DOHH2 (cell line): ENCODE measurements at regions not wholly inside any gene's neighbourhood (a gene's known extent, or its start where the extent isn't known, plus 50 kb on each side); places are given as distances from the start of the nearest gene placed in this dataset.

Source experiments
- H3F3A ChIP-seq: fragments of 200-600 bp; sonication (generic), shearing (Covaris generic); 2 replicates; pipeline ENCODE4 v1.6.0; 2016; ENCODE audit warnings: antibody characterized with exemption, mild to moderate bottlenecking; ENCODE audit not compliant: control insufficient read depth, insufficient read depth
- H3K27ac ChIP-seq: fragments of 200-600 bp; sonication (generic); 2 replicates; pipeline ENCODE4 v1.5.1; 2014; ENCODE audit warnings: low read depth, mild to moderate bottlenecking, low read length, moderate library complexity
- H3K27me3 ChIP-seq: fragments of 200-600 bp; sonication (generic); 2 replicates; pipeline ENCODE4 v1.6.1; 2014; ENCODE audit warnings: mild to moderate bottlenecking, low read length, mixed read lengths; ENCODE audit not compliant: control insufficient read depth
- H3K36me3 ChIP-seq: fragments of 200-600 bp; sonication (generic); 2 replicates; pipeline ENCODE4 v1.6.1; 2014; ENCODE audit warnings: mild to moderate bottlenecking, low read length, moderate library complexity, mixed read lengths; ENCODE audit not compliant: control insufficient read depth
- H3K4me1 ChIP-seq: fragments of 200-600 bp; sonication (generic); 2 replicates; pipeline ENCODE4 v1.6.1; 2014; ENCODE audit warnings: mild to moderate bottlenecking, low read length, mixed read lengths; ENCODE audit not compliant: control insufficient read depth
- H3K4me2 ChIP-seq: fragments of 200-600 bp; sonication (generic); 2 replicates; pipeline ENCODE4 v1.6.0; 2014; ENCODE audit warnings: mild to moderate bottlenecking, low read length, moderate library complexity
- H3K4me3 ChIP-seq: fragments of 200-600 bp; sonication (generic); 2 replicates; pipeline ENCODE4 v1.5.1; 2014; ENCODE audit warnings: mild to moderate bottlenecking, low read length, mixed read lengths
- H3K79me2 ChIP-seq: fragments of 200-600 bp; sonication (generic); 2 replicates; pipeline ENCODE4 v1.6.1; 2014; ENCODE audit warnings: mild to moderate bottlenecking, low read length, mixed read lengths; ENCODE audit not compliant: control insufficient read depth
- H3K9me2 ChIP-seq: fragments of 200-600 bp; sonication (generic); replicated peaks from 2 replicates; pipeline ENCODE4 v1.6.1; 2014; ENCODE audit warnings: mild to moderate bottlenecking, low read length, mixed read lengths; ENCODE audit not compliant: control insufficient read depth
- H3K9me3 ChIP-seq: fragments of 200-600 bp; sonication (generic); 2 replicates; pipeline ENCODE4 v1.6.1; 2014; ENCODE audit warnings: antibody characterized with exemption, low read length, mixed read lengths; ENCODE audit not compliant: control insufficient read depth, insufficient read depth
- H4K20me1 ChIP-seq: fragments of 200-600 bp; sonication (generic); 2 replicates; pipeline ENCODE4 v1.6.0; 2014; ENCODE audit warnings: low read depth, mild to moderate bottlenecking, antibody characterized with exemption, low read length, moderate library complexity; ENCODE audit not compliant: control insufficient read depth, insufficient read depth
- EZH2phosphoT487 ChIP-seq: fragments of 200-600 bp; sonication (generic); IDR thresholded peaks from 2 replicates; pipeline ENCODE4 v1.6.1; 2017; ENCODE audit warnings: borderline replicate concordance, mild to moderate bottlenecking, antibody characterized with exemption, low read length, moderate library complexity, mixed read lengths
- TF ChIP-seq, protein P1 (sequence below): fragments of 200-600 bp; sonication (generic); IDR thresholded peaks from one replicate; pipeline ENCODE4 v1.5.1; 2014; ENCODE audit warnings: antibody characterized with exemption, mild to moderate bottlenecking, low read depth, low read length; ENCODE audit not compliant: poor library complexity, severe bottlenecking

GRCh38 chr12:42762395-42762925, 172.9 kb upstream of the PRICKLE1 start:
- H3K9me3 ChIP-seq = no peaks in the 10 kb centered on the region
- H3K4me2 ChIP-seq = no peak overlapping the region
- H3K9me2 ChIP-seq = no peaks in the 10 kb centered on the region
- no peaks in the 10 kb centered on the region for H3K4me1 ChIP-seq
- TF ChIP-seq, protein P1, sequence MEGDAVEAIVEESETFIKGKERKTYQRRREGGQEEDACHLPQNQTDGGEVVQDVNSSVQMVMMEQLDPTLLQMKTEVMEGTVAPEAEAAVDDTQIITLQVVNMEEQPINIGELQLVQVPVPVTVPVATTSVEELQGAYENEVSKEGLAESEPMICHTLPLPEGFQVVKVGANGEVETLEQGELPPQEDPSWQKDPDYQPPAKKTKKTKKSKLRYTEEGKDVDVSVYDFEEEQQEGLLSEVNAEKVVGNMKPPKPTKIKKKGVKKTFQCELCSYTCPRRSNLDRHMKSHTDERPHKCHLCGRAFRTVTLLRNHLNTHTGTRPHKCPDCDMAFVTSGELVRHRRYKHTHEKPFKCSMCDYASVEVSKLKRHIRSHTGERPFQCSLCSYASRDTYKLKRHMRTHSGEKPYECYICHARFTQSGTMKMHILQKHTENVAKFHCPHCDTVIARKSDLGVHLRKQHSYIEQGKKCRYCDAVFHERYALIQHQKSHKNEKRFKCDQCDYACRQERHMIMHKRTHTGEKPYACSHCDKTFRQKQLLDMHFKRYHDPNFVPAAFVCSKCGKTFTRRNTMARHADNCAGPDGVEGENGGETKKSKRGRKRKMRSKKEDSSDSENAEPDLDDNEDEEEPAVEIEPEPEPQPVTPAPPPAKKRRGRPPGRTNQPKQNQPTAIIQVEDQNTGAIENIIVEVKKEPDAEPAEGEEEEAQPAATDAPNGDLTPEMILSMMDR = no peak
- no peak for TF ChIP-seq EZH2phosphoT487
- no peaks in the 10 kb centered on the region for H3F3A ChIP-seq
- H3K36me3 ChIP-seq = no peaks in the 10 kb centered on the region
- no peaks in the 10 kb centered on the region for H3K79me2 ChIP-seq
- H3K4me3 ChIP-seq = no peak overlapping the region
- no peak overlapping the region for H3K27ac ChIP-seq
- H3K27me3 ChIP-seq = no peaks in the 10 kb centered on the region
- H4K20me1 ChIP-seq = no peaks in the 10 kb centered on the region

- H4K20me1 ChIP-seq = no peaks in the 10 kb centered on the region
- no peak for TF ChIP-seq EZH2phosphoT487
- TF ChIP-seq, protein P1 = no peak
- no peaks in the 10 kb centered on the region for H3K27me3 ChIP-seq
- no peaks in the 10 kb centered on the region for H3K4me1 ChIP-seq
- H3K27ac ChIP-seq = no peak overlapping the region
- H3F3A ChIP-seq = no peaks in the 10 kb centered on the region
- no peaks in the 10 kb centered on the region for H3K9me3 ChIP-seq
- H3K36me3 ChIP-seq = no peaks in the 10 kb centered on the region
- no peak overlapping the region for H3K4me2 ChIP-seq
- no peaks in the 10 kb centered on the region for H3K79me2 ChIP-seq
- H3K4me3 ChIP-seq = no peak overlapping the region
- no peaks in the 10 kb centered on the region for H3K9me2 ChIP-seq
Observed at GRCh38 chr12:42761601-42762350, 172.2 kb upstream of the PRICKLE1 start.

GRCh38 chr12:42761086-42761485, 171.5 kb upstream of the PRICKLE1 start:
- Histone ChIP-seq H3F3A (no peaks in the 10 kb centered on the region), H3K36me3 (no peaks in the 10 kb centered on the region), H3K4me2 (no peak overlapping the region), H3K4me3 (no peak overlapping the region), H3K9me3 (no peaks in the 10 kb centered on the region), H4K20me1 (no peaks in the 10 kb centered on the region), H3K9me2 (no peaks in the 10 kb centered on the region), H3K4me1 (no peaks in the 10 kb centered on the region), H3K27me3 (no peaks in the 10 kb centered on the region), H3K79me2 (no peaks in the 10 kb centered on the region), H3K27ac (no peak overlapping the region)
- TF ChIP-seq EZH2phosphoT487 = no peak
- TF ChIP-seq, protein P1 = no peak
